ENCODE measurements at regions not wholly inside any gene's neighbourhood (a gene's known extent, or its start where the extent isn't known, plus 50 kb on each side); places are given as distances from the start of the nearest gene placed in this dataset.
"Not testable (repeated sequence)": the region's sequence is repeated elsewhere in the genome, so short reads cannot be mapped to it uniquely, and the experiment has no call there.

DNA sequence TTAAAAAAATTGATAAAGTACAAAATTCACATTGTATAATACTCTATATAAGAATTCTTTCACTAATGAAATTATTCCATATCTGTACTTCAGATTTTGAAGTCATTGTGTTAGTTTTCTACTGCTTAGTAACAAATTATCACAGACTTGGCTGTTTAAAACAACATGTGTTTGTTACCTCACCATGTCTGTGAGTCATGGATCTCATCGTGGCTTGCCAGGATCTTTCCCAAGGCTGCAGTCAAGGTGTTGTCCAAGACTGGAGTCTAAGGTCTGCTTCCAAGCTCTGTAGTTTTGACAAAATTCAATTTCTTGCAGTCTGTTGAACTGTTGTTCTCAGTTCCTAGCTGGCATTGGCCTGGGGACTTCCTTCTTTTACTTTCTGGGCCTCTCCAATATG lies 1286.9 kb downstream of the ADGRL3 start:
- in situ Hi-C loops (cut with HindIII; ENCODE audit: low sequenced_read_pairs), result no loop called here

- in situ Hi-C loops (cut with HindIII; ENCODE audit: low sequenced_read_pairs), result no loop called here
Measured at GRCh38 chr4:62484357-62484756, 1284.2 kb downstream of the ADGRL3 start.

GRCh38 chr4:62482355-62482754 lies 1282.2 kb downstream of the ADGRL3 start:
- in situ Hi-C loops (cut with HindIII; ENCODE audit: low sequenced_read_pairs), result no loop called here

- in situ Hi-C loops (cut with HindIII; ENCODE audit: low sequenced_read_pairs), result no loop called here
Measured at GRCh38 chr4:62475596-62475995, 1275.5 kb downstream of the ADGRL3 start.

GRCh38 chr4:62474802-62475201 lies 1274.7 kb downstream of the ADGRL3 start:
- in situ Hi-C loops (cut with HindIII; ENCODE audit: low sequenced_read_pairs), result no loop called here

- in situ Hi-C loops (cut with HindIII; ENCODE audit: low sequenced_read_pairs), result no loop called here
Measured at GRCh38 chr4:62471021-62471420, 1270.9 kb downstream of the ADGRL3 start.

DNA sequence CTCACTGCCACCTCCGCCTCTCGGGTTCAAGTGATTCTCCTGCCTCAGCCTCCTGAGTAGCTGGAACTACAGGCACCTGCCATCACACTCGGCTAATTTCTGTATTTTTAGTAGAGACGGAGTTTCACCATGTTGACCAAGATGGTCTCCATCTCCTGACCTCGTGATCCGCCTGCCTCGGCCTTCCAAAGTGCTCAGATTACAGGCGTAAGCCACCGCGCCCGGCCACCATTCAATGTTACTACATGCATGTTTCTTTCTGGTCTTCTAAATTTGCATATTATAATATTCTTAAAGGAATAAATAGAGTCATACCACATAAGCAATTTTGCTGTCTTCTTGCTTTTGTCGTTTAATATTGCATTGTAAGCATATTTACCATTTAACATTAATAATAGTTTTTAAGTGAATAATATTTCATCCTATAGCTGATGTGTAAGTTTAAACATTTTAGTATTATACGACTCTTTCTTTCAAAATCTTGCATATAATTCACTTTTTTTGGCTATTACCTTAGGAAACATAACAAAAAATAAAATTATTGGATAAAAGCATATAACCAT lies 1270.4 kb downstream of the ADGRL3 start:
- in situ Hi-C loops (cut with HindIII; ENCODE audit: low sequenced_read_pairs), result no loop called here

GRCh38 chr4:62470020-62470419 lies 1269.9 kb downstream of the ADGRL3 start:
- in situ Hi-C loops (cut with HindIII; ENCODE audit: low sequenced_read_pairs), result no loop called here

DNA sequence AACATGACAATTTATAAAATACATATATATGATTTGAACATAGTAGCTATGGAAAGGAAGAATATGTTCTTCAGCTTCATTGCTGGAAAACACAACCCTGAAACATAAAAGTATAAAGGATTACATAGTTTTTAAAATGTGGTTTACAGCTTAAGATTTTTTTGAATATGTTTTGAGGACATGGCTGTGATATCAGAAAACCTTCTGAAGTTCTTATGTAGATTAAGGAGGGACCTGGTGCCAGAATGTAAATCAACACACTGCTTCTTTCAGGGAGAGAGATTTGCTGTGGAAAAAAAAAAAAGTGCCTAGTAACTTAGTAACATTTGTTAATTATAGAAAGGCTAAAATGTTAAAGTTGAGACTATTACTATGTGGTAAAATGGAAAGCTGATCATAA lies 1261.8 kb downstream of the ADGRL3 start:
- in situ Hi-C loops (cut with HindIII; ENCODE audit: low sequenced_read_pairs), result no loop called here

GRCh38 chr4:62460329-62460728 lies 1260.2 kb downstream of the ADGRL3 start:
- in situ Hi-C loops (cut with HindIII; ENCODE audit: low sequenced_read_pairs), result no loop called here

- in situ Hi-C loops (cut with HindIII; ENCODE audit: low sequenced_read_pairs), result no loop called here
Measured at GRCh38 chr4:62457356-62457755, 1257.2 kb downstream of the ADGRL3 start.

DNA sequence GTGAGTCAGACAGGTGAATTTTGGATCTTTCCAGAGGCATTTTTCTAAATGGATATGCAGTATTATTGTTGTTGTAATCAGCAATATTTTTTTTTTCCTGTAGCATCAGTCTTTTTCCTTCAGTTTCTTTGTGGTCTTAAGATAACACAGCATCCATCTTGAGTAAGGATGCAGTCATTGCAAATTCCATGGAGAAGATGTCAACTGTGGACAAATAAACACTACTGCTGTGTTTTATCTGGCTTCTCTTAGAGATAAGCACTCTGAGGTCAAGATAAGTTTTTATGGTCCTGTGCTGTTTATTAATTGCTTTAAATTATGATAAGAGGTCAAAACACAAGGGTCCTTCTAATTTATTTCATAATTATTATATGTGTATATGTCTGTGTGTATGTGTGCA lies 1255.7 kb downstream of the ADGRL3 start:
- in situ Hi-C loops (cut with HindIII; ENCODE audit: low sequenced_read_pairs), result no loop called here

- in situ Hi-C loops (cut with HindIII; ENCODE audit: low sequenced_read_pairs), result no loop called here
Measured at GRCh38 chr4:62454535-62454934, 1254.4 kb downstream of the ADGRL3 start.

DNA sequence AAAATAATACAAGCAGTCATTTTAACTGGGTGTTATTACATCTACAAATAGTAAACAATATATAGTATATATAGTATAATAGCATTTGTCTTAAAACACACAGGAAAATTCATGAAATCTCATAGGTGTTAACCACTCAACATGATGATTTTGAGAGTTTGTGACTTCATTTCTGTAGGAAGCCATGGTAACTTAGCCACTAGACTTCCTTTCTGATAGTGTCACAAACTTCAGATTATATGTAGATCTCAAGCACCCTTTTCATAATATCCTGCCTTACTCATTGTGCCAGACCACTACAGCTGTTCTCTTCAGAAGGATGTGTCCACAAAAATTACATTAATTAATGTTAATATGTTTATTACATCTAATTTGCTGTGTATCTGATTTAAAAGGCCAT lies 1250.6 kb downstream of the ADGRL3 start:
- in situ Hi-C loops (cut with HindIII; ENCODE audit: low sequenced_read_pairs), result no loop called here

- in situ Hi-C loops (cut with HindIII; ENCODE audit: low sequenced_read_pairs), result no loop called here
Measured at GRCh38 chr4:62449538-62449937, 1249.4 kb downstream of the ADGRL3 start.

- in situ Hi-C loops (cut with HindIII; ENCODE audit: low sequenced_read_pairs), result no loop called here
Measured at GRCh38 chr4:62448911-62449310, 1248.8 kb downstream of the ADGRL3 start.

DNA sequence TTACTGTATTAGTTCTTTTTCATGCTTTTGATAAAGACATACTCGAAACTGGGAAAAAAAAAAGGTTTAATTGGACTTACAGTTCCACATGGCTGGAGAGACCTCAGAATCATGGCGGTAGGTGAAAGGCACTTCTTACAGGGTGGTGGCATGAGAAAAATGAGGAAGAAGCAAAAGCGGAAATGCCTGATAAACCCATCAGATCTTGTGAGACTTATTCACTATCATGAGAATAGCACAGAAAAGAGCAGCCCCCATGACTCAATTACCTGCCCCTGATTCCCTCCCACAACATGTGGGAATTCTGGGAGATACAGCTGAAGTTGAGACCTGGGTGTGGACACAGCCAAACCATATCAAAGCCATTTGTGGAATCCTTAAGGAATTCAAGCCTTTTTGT lies 1238.9 kb downstream of the ADGRL3 start:
- in situ Hi-C loops (cut with HindIII; ENCODE audit: low sequenced_read_pairs), result no loop called here

DNA sequence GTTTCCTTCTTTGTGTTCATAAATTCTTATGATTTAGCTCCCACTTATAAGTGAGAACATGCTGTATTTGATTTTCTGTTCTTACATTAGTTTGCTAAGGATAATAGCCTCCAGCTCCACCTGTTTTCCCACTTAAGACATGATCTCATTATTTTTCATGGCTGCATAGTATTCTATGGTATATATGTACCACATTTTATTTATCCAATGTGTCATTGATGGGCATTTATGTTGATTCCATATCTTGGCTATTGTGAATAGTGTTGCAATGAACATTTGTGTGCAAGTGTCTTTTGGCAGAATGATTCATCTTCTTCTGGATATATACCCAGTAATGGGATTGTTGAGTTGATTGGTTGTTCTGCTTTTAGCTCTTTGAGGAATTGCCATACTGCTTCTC lies 1234.8 kb downstream of the ADGRL3 start:
- in situ Hi-C loops (cut with HindIII; ENCODE audit: low sequenced_read_pairs), result no loop called here

GRCh38 chr4:62431513-62432231 lies 1231.5 kb downstream of the ADGRL3 start:
- in situ Hi-C loops (cut with HindIII; ENCODE audit: low sequenced_read_pairs), result not testable (repeated sequence)

GRCh38 chr4:62429297-62429696 lies 1229.2 kb downstream of the ADGRL3 start:
- in situ Hi-C loops (cut with HindIII; ENCODE audit: low sequenced_read_pairs), result no loop called here

GRCh38 chr4:62415256-62415655 lies 1215.1 kb downstream of the ADGRL3 start:
- in situ Hi-C loops (cut with HindIII; ENCODE audit: low sequenced_read_pairs), result no loop called here

- in situ Hi-C loops (cut with HindIII; ENCODE audit: low sequenced_read_pairs), result no loop called here
Measured at GRCh38 chr4:62414563-62414962, 1214.4 kb downstream of the ADGRL3 start.

Data from endothelial cell of hepatic sinusoid (primary cell).